Stimulated activated CD8-positive, alpha-beta memory T cell treated with anti-CD3 and anti-CD28 coated beads, Interleukin-2, amount 100 ng/mL, for 48 hours (primary cell): ENCODE measurements at regions not wholly inside any gene's neighbourhood (a gene's known extent, or its start where the extent isn't known, plus 50 kb on each side); places are given as distances from the start of the nearest gene placed in this dataset.
A peak's percentile ranks its signal among the peaks of the same experiment; 100 is the strongest.
"Not testable (repeated sequence)": the region's sequence is repeated elsewhere in the genome, so short reads cannot be mapped to it uniquely, and the experiment has no call there.

ENCODE experiments used
- DNase-seq, 2 donors: peaks; one replicate each; pipeline ENCODE4 v3.0.0-alpha.2; 2020; ENCODE audit warnings: low read depth in 2 of 2

DNA sequence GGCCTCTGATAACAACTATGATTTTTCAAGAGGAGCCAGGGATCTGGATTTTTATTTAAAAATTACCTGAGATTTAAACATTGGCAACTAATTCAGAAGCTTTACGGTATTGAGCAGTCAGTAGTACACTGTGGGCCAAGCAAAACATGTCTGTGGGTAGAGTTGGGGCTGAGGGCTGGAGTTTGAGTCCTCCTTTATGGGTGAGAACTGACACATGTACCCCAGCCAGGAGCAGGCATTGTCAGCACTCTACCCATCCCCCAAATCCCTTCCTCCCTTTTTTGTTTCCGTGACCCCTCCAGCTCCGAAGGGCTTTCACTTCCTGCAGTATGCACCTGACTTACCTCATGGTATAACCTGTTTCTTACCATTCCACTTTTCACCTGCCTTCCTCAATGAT lies 131.4 kb downstream of the SNX5 start:
- DNase-seq: no peak

- no peak for DNase-seq
These were observed 132.2 kb downstream of the SNX5 start for GRCh38 chr20:17836303-17836861.

- DNase-seq: no peak
These were observed 132.7 kb downstream of the SNX5 start for GRCh38 chr20:17835934-17836300.

DNA sequence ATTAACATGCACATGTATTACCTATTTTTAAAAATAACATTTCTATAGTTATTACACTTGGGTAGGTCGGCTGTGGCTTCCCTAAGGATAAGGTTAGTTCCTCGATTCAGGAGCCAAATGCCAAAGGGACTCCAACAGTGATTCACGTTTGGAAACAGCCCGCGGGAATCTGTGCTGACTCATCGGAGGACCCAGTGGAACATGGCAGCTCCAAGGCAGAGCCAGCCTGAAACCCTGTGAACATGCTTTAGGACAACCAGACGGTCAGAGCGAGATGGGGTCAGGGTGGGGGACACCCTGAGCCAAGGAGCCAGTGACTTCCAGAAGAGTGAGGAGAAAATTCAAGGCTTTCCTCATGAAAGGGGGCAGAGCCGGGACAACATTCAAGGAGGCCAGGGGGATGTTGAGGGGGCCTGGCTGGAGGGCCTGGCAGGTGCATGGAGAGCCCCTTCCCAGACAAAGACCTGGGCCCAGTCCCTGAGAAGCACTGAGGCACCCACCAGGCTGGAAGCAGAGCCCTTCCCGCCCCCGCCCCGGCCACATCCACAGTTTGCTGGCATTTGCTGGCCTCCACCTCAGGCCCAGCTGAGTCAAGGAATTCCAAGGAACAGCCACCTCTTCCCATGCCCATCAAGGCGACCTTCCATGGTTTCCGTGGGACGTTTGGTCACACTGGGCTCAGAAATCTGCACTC lies 133.2 kb downstream of the SNX5 start:
- no peak for DNase-seq

GRCh38 chr20:17834804-17835203 lies 133.8 kb downstream of the SNX5 start:
- no peak for DNase-seq

DNA sequence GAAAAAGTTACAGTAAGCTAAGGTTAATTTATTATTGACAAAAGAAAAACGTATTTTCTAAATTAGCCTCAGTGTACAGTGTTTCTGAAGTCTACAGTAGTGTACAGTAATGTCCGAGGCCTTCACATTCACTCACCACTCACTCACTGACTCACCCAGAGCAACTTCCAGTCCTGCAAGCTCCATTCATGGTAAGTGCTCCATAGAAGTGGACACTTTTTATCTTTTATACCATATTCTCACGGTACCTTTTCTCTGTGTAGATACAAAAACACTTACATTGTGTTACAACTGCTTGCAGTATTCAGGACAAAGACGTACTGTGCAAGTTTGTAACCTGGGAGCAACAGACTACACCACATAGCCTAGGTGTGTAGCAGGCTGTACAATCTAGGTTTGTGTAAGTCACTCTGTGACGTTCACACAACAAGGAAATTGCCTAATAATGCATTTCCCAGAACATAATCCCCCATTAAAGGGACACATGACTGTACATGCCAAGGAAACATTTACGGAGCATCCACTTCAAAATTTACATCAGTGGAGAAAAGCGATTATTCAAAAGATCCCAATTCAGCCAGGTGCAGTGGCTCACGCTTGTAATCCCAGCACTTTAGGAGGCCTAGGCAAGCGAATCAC lies 133.4 kb downstream of the BANF2 start:
- no peak for DNase-seq

DNA sequence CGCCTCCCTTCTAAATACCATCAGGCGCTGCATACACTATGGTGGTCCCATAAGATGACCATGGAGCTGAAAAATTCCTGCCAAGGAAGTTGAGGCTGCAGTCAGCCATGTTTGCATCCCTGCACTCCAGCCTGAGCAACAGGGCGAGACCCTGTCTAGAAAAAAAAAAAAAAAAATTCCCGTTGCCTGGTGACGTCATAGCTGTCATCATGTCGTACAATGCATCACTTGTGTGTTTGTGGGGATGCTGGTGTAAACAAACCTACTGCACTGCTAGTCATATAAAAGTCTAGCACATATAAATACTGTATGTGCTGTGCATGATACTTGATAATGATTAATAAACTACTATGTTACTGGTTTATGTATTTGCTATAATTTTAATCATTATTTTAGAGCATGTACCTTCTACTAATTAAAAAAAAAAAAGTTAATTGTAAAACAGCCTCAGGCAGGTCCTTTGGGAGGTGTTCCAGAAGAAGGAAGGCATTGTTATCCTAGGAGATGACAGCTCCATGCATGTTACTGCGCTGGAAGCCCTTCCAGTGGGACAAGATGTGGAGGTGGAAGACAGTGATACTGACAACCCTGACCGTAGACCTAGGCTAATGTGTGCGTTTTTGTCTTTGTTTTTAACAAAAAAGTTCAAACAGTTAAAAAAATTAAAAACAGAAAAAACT lies 132.6 kb downstream of the BANF2 start:
- DNase-seq: no peak

- DNase-seq: no peak
These were observed 128.9 kb downstream of the BANF2 start for GRCh38 chr20:17828598-17829144.

- DNase-seq: no peak
These were observed 128.2 kb downstream of the BANF2 start for GRCh38 chr20:17827759-17828559.

GRCh38 chr20:17827079-17827478 lies 127.3 kb downstream of the BANF2 start:
- DNase-seq: no peak

- DNase-seq: peak in 1 of 2 donors; percentile 22
These were observed 126.4 kb downstream of the BANF2 start for GRCh38 chr20:17825960-17826843.

DNA sequence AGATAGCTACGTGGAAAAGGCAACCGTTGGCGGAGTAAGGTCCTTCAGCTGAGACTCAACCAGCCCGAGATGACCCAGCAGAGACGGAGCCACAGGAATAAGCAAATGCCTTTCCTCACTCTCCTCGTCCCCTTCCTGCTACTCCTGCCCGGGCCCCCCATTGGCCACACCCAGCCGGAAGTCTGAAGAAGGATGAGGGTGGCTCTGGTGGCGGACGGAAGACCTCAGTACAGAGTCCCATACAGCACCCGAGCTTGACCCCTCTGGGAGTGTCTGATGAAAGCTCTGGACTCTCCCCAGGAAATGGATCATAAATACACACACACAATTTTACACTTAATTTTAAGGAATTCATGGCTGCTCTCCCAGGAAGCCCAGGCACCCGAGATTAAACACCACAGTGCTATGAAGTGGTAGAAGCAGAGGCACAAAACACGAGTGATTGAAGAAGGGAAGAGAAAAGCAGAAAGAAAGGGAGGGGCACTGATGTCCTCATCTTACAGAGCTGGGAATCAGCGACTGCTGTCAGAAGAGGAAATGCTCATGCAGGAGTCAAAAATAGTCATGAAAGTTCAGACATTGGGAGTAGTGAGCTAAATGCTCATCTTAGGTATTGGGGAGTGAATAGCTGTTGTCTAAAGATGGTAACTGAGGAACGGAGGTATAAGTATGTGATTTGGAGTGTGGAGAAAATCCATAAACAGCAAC lies 125.6 kb downstream of the BANF2 start:
- no peak for DNase-seq

DNA sequence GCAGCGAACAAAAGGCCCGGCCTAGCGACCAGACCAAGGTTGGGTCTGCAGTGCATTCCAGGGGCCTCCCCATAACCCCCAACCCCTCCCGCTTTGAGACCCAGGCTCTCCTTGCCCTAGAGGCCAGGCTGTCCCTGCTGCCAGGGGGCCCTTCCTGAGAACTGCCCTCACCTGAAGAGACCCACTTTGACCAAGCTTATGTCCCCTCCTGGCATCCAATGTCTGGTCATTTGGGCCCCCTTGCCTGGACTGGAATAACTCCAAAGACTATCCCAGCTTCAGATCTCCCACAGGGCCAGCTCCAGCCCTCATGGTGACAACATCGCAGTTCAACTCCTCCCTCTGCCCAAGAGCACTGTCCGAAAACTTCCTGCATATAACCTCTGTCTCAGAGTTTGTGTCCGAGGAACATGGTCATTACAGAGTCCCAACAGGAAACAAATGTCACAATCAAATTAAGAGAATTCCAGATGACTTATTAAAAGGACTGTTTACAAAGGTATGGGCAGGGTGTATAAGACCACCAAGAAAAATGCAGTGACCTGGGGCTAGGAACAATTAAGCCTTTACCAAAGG lies 125.0 kb downstream of the BANF2 start:
- DNase-seq: no peak

DNA sequence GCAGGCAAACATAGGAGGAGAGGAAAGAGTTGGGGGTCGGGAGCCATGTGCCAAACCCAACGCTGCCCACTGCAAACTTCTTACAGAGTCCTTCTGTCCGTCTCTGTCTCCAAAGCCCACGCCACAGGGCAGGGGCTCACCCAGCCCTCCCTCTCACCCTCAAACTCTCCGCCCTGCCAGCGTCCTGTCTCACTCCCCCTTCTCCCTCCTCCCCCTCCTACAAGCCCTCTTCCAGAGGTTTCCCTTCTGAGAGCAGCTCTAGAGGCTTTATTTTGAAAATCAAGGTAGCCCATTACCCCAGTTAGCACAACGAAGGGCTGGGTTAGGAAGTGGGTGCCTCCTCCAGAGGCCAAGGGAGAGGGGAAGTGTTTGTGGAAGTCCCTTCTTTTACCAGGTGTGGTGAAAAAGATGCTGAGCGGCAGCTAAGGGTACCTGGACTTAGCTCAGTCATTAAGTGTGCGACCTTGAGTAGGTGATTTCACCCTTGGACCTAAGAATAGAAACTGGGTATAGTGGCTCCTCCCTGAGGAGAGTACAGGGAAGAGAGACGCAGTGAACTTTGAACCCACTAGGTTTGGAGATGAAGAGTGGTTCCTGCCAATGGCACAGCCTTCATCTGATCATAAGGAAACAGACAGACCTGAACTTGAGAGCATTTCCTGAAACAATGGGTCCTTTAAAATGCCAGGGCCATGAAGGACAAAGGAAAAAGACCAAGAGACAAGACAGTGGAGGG lies 123.8 kb downstream of the BANF2 start:
- no peak for DNase-seq

DNA sequence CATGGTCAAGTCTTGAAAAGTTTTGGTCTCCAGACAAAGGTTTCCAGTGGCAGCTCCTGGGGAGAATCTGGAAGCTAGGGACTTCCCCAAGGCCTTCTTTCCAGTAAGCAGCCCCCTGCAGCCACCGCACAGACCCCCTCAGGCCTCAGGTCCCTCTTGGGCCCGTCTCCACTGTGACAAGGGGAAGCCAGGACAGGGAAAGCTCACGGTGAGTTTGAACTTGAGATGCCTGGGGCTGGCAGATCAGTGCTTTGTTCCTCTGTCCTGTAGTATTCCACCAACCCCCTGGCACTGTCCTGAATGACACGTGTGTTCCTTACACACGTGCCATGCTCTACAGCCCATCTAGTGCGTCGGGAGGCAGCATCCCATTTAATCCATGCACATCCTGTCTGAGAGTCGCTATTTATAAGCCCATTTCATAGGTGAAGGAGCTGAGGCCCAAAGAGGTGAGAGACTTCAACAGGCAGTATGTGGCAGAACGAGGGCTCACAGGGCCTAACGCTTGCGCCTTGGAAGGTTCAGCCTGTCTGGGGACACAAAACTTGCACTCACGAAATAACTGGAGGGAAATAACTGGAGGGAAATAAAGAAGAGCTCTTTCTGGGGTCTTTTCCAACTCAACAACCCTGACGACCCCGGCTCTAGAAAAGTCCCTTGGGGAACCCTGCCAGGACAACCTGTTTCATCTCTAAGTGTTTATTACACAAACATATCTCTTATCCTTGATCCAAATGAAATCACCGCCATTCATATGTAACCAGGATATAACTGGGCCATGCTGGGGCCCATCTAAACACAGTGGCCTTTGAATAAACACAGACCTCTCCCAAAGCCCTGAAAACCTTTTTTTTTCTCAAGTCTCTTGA lies 123.0 kb downstream of the BANF2 start:
- no peak for DNase-seq

GRCh38 chr20:17822039-17822438 lies 122.3 kb downstream of the BANF2 start:
- no peak for DNase-seq

DNA sequence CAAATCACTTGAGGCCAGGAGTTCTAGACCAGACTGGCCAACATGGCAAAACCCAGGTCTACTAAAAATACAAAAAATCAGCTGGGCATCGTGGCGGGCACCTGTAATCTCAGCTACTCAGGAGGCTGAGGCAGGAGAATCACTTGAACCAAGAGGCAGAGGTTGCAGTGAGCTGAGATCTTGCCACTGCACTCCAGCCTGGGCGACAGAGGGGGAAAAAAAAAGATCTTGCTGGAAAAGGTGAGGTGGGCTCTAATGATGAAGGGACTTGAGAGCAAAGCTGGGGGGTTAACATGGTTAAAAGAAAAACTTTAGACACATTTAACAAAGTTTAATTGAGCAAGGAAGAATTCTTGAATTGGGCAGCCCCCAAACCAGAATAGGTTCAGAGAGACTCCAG lies 121.8 kb downstream of the BANF2 start:
- not testable (repeated sequence) for DNase-seq
